ENCODE measurements at regions not wholly inside any gene's neighbourhood (a gene's known extent, or its start where the extent isn't known, plus 50 kb on each side); places are given as distances from the start of the nearest gene placed in this dataset.

GRCh38 chr16:59290718-59291117 is 556.6 kb upstream of the GOT2 start:
- Histone ChIP-seq H3K4me3 (ENCODE audit: low read depth, low read length) (no peak overlapping the region), H3K27me3 (ENCODE audit: insufficient read depth, low read depth, severe bottlenecking) (no peaks in the 10 kb centered on the region), H3K9me3 (ENCODE audit: severe bottlenecking) (no peaks in the 10 kb centered on the region), H3K36me3 (no peaks in the 10 kb centered on the region), H3K27ac (no peak overlapping the region)
- TF ChIP-seq CTCF (IDR thresholded peaks at IDR 0.05; ENCODE audit: low read depth, low read length), result no peak
- no peak for DNase-seq

GRCh38 chr16:59289151-59289550 is 555.0 kb upstream of the GOT2 start:
- no peak overlapping the region for H3K27ac ChIP-seq
- no peak for TF ChIP-seq CTCF (IDR thresholded peaks at IDR 0.05; ENCODE audit: low read depth, low read length)

GRCh38 chr16:59274141-59274540 is 540.0 kb upstream of the GOT2 start:
- no peak for TF ChIP-seq CTCF (IDR thresholded peaks at IDR 0.05; ENCODE audit: low read depth, low read length)

More at GRCh38 chr16:59289151-59289550, 555.0 kb upstream of the GOT2 start:
- no peaks in the 10 kb centered on the region for H3K36me3 ChIP-seq
- DNase-seq, result no peak
- no peaks in the 10 kb centered on the region for H3K27me3 ChIP-seq (ENCODE audit: insufficient read depth, low read depth, severe bottlenecking)
- peaks cover 5% of the 10 kb centered on the region for H3K9me3 ChIP-seq (ENCODE audit: severe bottlenecking)
- no peak overlapping the region for H3K4me3 ChIP-seq (ENCODE audit: low read depth, low read length)

GRCh38 chr16:59263955-59264354 is 529.8 kb upstream of the GOT2 start:
- H3K4me3 ChIP-seq (ENCODE audit: low read depth, low read length), result no peak overlapping the region
- no peaks in the 10 kb centered on the region for H3K36me3 ChIP-seq
- H3K27me3 ChIP-seq (ENCODE audit: insufficient read depth, low read depth, severe bottlenecking), result peaks cover 11% of the 10 kb centered on the region
- no peak overlapping the region for H3K27ac ChIP-seq
- no peak for TF ChIP-seq CTCF (IDR thresholded peaks at IDR 0.05; ENCODE audit: low read depth, low read length)
- no peak for DNase-seq
- no peaks in the 10 kb centered on the region for H3K9me3 ChIP-seq (ENCODE audit: severe bottlenecking)

More at GRCh38 chr16:59274141-59274540, 540.0 kb upstream of the GOT2 start:
- Histone ChIP-seq H3K27ac (no peak overlapping the region), H3K36me3 (no peaks in the 10 kb centered on the region), H3K9me3 (ENCODE audit: severe bottlenecking) (no peaks in the 10 kb centered on the region), H3K27me3 (ENCODE audit: insufficient read depth, low read depth, severe bottlenecking) (no peaks in the 10 kb centered on the region), H3K4me3 (ENCODE audit: low read depth, low read length) (no peak overlapping the region)
- DNase-seq, result no peak

GRCh38 chr16:59260892-59261291 is 526.8 kb upstream of the GOT2 start:
- no peak for TF ChIP-seq CTCF (IDR thresholded peaks at IDR 0.05; ENCODE audit: low read depth, low read length)

GRCh38 chr16:59259950-59260319 is 525.8 kb upstream of the GOT2 start:
- no peak overlapping the region for H3K4me3 ChIP-seq (ENCODE audit: low read depth, low read length)
- no peak for TF ChIP-seq CTCF (IDR thresholded peaks at IDR 0.05; ENCODE audit: low read depth, low read length)
- H3K27ac ChIP-seq, result no peak overlapping the region
- DNase-seq, result no peak
- peaks cover 12% of the 10 kb centered on the region for H3K27me3 ChIP-seq (ENCODE audit: insufficient read depth, low read depth, severe bottlenecking)
- no peaks in the 10 kb centered on the region for H3K9me3 ChIP-seq (ENCODE audit: severe bottlenecking)
- H3K36me3 ChIP-seq, result no peaks in the 10 kb centered on the region

More at GRCh38 chr16:59260892-59261291, 526.8 kb upstream of the GOT2 start:
- no peak for DNase-seq
- Histone ChIP-seq H3K27me3 (ENCODE audit: insufficient read depth, low read depth, severe bottlenecking) (peaks cover 11% of the 10 kb centered on the region), H3K4me3 (ENCODE audit: low read depth, low read length) (no peak overlapping the region), H3K27ac (no peak overlapping the region), H3K9me3 (ENCODE audit: severe bottlenecking) (no peaks in the 10 kb centered on the region), H3K36me3 (no peaks in the 10 kb centered on the region)

All from WERI-Rb-1 (cell line).